CD4-positive, alpha-beta T cell treated with Interleukin-12 subunit alpha and Interleukin-12 subunit beta, for 1 hour (primary cell): ENCODE measurements at regions not wholly inside any gene's neighbourhood (a gene's known extent, or its start where the extent isn't known, plus 50 kb on each side); places are given as distances from the start of the nearest gene placed in this dataset.
"Not testable (repeated sequence)": the region's sequence is repeated elsewhere in the genome, so short reads cannot be mapped to it uniquely, and the experiment has no call there.

Experiments used
- DNase-seq: peaks from one replicate; pipeline ENCODE4 v3.0.0-alpha.2; 2020

GRCh38 chr1:143574891-143575520, 396.8 kb downstream of the FAM72C start:
- no peak for DNase-seq

GRCh38 chr1:143572661-143573060, 399.1 kb downstream of the FAM72C start:
- DNase-seq, result not testable (repeated sequence)

- DNase-seq, result not testable (repeated sequence)
Measured at GRCh38 chr1:143563761-143564160, 408.0 kb downstream of the FAM72C start.

- no peak for DNase-seq
Measured at GRCh38 chr1:143553627-143554026, 418.2 kb downstream of the FAM72C start.

- DNase-seq, result not testable (repeated sequence)
Measured at GRCh38 chr1:143504703-143505102, 467.1 kb downstream of the FAM72C start.

GRCh38 chr1:143504080-143504479, 467.7 kb downstream of the FAM72C start:
- not testable (repeated sequence) for DNase-seq

- not testable (repeated sequence) for DNase-seq
Measured at GRCh38 chr1:143503048-143503447, 468.7 kb downstream of the FAM72C start.

- DNase-seq, result not testable (repeated sequence)
Measured at GRCh38 chr1:143502038-143502437, 469.7 kb downstream of the FAM72C start.

- not testable (repeated sequence) for DNase-seq
Measured at GRCh38 chr1:143498059-143498749, 473.6 kb downstream of the FAM72C start.

- DNase-seq, result no peak
Measured at GRCh38 chr1:143497374-143497747, 474.4 kb downstream of the FAM72C start.

GRCh38 chr1:143496526-143497373, 475.0 kb downstream of the FAM72C start:
- DNase-seq, result not testable (repeated sequence)
